ENCODE measurements at regions not wholly inside any gene's neighbourhood (a gene's known extent, or its start where the extent isn't known, plus 50 kb on each side); places are given as distances from the start of the nearest gene placed in this dataset.

DNA sequence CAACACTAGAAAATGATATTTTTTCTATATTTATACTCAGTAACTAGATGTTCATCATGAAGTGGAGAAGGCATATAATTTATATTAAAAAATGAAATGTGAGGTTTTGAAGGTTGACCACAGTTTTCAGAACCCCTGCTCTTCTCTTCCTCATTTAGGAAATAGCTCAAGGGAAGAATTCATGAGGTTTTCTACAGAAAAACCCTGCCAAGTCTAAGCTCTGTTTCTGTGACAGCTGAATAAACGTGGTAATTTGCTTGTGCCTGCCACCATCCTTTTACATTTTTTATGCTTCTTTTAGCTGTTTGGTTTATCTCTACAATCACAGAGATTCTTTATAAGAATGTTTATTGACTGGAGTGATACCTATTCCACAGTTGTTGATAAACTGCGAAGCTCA lies 630.3 kb upstream of the POT1 start:
- TF ChIP-seq, protein P1, sequence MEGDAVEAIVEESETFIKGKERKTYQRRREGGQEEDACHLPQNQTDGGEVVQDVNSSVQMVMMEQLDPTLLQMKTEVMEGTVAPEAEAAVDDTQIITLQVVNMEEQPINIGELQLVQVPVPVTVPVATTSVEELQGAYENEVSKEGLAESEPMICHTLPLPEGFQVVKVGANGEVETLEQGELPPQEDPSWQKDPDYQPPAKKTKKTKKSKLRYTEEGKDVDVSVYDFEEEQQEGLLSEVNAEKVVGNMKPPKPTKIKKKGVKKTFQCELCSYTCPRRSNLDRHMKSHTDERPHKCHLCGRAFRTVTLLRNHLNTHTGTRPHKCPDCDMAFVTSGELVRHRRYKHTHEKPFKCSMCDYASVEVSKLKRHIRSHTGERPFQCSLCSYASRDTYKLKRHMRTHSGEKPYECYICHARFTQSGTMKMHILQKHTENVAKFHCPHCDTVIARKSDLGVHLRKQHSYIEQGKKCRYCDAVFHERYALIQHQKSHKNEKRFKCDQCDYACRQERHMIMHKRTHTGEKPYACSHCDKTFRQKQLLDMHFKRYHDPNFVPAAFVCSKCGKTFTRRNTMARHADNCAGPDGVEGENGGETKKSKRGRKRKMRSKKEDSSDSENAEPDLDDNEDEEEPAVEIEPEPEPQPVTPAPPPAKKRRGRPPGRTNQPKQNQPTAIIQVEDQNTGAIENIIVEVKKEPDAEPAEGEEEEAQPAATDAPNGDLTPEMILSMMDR (conservative IDR thresholded peaks at IDR 0.05): no peak
- no peak for TF ChIP-seq EZH2 (IDR thresholded peaks at IDR 0.05; ENCODE audit: low read depth)
